HG03439 (cell line): ENCODE measurements at regions not wholly inside any gene's neighbourhood (a gene's known extent, or its start where the extent isn't known, plus 50 kb on each side); places are given as distances from the start of the nearest gene placed in this dataset.
"Not testable (repeated sequence)": the region's sequence is repeated elsewhere in the genome, so short reads cannot be mapped to it uniquely, and the experiment has no call there.

ENCODE experiments used
- ATAC-seq: cut with Tn5 transposase; IDR thresholded peaks from one replicate; pipeline ENCODE4 v1.9.1; 2021; ENCODE audit warnings: mild to moderate bottlenecking, moderate library complexity; ENCODE audit not compliant: unreplicated experiment

DNA sequence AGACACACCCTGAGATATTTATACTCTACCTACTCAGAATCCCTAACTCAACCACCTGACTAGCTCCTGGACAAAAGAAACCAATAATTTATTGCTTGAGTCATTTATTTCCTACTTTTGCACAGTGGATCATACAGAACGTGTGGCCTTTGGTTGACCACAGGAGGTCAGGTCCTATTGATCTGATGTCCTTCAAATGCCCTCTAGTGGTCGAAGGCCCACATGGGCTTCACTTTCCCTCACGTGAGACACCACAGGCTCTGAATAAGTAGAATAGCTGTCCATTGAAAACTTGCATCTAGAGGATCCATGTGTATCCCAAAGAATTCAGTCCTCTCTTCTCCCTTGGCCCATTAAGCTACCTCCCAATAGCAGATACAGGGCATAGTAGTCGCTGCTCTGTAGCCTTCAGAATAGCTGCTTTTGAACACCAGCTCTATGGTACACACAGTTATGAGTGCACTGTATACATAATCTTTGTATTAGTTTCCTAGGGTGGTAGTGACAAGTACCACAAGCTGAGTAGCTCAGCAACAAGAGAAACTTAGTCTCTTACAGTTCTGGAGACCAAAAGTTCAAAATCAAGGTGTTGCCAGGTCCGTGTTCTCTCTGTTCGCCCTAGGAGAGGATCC lies 177.6 kb upstream of the SMARCA2 start:
- ATAC-seq: peak; percentile 73

DNA sequence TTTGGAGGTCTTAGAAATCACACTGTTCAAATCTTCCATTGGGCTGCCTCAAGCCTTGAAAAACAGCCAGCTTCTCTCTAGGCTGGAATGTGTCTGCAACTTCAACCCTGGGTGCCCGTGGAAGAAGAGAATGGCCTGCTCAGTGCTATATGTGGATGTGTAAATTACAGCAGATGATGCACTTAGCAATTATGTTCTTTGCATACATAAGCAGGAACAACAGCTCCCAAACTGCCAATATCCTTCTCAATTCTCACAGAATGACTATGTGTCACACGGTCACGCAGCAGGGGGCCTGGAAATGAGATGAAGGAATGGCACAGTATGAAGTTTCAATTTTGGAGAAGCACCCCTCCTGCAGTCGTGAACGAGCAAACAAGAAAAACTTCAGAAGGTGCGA lies 175.2 kb upstream of the SMARCA2 start:
- no peak for ATAC-seq

DNA sequence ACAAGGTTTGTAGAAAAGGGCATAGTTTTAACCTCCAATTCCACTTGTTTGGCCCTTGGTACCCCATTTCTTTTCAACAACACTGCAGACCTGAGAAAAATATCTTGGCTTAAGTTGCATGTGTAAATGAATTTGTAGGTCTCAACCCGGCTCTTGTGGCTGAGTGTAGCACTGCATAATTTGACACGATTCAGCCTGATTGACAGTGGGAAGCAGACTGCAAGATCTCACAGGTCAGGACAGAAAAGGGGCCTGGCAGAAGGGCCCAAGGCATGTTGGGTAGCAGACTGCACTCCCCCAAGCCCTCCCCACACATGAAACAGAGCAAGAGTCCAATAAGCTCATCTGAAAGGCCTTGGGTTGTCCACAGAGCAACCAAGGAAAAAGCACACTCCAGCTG lies 169.7 kb upstream of the SMARCA2 start:
- no peak for ATAC-seq

DNA sequence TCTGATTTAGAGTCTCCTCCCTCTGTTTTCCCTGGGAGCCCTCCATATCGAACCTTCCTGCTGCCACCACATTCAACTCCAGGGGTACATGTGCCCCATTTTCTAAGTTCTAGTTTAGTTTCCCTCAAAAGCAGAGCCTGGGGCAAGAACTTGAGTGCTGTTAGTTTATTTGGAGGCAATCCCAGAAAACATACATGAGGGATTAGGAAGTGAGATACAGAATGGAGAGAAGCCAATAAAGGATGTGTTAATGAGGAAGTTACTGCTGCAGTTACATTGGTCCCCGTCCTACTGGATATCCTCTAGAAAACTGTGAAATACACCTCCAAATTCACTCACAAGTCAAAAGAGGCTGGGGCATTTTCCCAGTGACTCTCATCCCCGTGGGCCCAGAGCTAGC lies 159.4 kb upstream of the SMARCA2 start:
- no peak for ATAC-seq

DNA sequence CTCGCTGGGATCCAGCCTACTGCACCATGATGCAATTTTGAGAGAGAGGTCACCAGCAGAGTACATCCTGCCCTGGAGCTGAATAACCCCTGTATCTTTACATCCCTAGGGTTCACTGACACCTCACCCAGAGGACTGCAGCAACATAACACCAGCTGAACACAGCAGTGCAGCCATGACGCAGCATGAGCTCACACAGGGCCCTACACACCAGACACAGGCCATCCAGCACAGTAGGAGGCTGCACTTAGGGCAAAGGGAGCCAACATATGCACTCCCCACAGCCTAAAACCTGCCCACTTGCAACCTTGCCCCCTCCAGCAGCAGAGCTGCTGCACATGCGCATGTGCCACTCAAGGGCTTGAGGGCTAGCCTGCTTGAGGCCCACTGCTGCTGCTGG lies 157.3 kb upstream of the SMARCA2 start:
- ATAC-seq: no peak

DNA sequence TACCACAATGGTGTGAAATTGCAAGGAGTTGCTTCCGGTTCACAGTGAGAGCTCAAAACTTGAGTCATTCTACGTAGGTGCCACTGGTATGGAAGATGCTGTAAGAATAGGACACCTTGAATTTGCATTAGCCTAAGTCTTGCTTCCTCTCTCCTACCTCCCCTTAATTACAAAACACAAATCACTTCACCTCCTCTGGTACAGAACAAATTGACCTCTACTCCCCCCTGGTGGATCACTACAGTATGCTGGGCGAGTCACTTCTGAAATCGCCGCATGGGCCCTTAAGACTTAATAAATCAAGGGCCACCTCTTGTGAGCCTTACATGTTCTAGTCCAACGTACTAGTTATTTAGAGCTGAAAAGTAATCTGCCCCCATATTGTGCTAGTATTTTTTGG lies 145.3 kb upstream of the SMARCA2 start:
- ATAC-seq: peak; percentile 76

DNA sequence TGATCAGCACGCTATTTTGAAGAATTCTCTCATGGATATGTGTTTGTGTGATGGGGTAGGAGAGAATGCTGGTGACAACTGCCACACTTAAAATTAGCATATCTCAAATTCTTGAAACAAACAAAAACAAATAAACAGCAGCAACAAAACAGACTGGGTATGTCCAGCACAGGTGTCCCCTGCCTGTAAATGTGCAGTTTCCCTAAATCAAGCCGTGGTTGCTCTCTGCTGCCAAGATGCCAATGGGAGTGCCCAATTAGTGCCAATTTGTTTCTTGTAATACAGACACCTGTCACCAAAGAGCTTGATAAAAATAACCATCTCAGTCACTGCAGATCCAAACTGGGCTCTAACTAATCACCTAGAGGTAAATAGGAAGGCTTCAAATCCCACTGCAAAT lies 144.2 kb upstream of the SMARCA2 start:
- ATAC-seq: no peak

DNA sequence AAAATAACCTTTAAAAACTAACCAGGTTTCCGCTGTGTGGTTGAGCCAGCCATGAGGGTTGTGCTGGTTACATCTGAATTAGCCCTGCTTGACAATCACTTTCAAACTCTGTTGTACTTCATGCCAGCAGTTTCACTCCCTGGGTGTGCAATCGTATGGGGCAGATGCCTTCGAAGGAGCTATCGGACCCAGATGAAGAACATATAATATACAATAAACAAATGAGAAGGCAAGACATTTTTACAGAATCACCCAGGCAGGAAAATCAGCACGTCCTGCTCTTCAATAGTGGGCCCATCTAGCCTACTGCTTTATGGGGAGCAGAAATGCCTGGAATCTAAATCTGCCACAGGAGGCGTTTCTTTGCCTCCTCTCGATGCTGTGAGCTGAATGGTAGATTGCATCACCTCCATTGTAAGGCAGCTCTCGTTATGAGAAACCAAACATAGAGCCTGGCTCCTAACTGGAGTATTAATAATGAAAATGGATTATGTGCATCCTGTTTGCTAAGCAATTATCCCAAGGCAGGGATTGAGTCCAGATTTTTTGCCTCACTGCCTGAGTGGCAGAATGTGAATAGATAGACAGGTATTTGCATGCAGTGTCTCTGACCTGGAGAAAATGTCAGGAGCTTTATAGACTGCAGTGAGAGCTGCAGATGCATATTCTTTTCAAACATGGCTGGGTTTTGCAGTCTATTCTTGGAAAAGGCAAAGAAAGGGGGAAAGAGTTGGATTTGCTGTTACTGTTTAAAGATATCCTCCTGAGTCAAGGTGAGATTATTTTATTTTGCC lies 143.3 kb upstream of the SMARCA2 start:
- ATAC-seq: no peak

DNA sequence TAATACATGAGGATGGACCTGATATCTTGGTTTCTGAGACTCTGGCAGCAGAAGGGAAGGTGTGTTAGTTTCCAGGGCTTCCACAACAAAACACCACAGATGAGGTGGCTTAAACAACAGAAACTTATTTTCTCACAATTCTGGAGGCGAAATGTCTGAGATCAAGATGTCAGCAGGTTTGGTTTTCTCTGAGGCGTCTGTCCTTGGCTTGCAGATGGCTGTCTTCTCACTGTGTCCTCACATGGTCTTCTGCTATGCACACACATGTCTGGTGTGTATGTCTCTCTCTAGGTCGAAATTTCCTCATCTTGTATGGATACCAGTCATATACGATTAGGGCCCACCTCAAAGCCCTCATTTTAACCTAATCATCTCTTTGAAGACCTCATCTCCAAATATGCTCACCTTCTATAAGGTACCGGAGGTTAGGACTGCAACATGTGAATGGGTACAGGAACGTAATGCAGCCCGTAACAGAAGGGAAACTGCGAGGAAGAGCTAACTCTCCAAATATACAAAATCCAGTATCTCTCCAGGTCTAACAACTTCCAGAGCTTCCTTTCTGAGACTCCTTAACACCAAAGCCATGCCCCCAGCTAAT lies 139.8 kb upstream of the SMARCA2 start:
- ATAC-seq: no peak

DNA sequence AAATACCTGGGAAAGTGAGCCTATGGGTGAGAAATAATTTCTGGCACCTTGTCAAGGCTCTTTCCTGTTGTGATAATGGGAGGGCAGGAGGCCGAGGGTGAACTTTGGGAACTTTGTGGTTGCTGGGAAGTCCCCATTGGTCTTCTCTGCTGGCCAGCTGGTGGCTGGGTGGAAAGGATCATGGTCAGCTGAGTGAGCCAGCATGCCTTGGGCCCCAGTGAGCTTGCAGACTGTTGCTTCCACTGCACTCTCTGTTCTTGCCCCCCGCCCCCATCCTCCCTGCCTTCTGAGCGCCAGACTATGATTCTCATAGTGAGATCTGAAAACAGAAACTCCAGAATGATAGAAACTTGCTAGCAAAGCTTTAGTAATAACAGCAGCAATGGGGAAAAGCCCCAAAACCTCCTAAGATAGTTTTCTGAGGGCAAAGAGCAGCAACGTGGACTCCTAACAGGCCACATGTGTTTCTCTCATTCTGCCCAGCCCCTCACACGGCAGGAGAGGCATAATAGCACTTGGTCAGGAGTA lies 139.2 kb upstream of the SMARCA2 start:
- peak; percentile 68 for ATAC-seq

DNA sequence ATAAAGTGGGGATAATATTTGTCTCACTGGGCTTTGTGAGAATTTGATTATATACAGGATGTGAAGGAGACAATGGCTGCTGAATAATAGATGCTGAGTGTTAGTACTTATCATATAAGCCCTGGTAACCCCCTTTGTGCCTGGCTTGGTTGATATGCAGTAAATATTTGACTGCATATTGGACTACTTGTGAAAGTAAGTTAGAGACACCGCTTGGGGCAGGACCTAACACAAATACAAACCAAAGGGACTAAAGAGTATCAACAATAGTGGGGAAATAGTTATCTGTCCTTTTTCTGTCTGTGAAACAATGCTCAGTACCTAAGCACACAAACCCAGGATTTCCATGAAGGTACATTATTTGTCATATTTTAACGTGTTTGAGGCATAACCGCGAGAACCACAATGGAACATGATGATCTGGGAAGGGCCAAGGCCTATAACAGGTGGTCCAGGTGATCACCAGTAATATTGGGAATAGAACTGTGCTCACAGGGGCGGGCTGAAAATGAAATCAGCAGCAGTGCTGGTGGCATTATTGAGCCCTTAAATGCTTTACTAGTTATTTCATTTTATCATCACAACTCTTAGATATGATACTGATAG lies 138.2 kb upstream of the SMARCA2 start:
- ATAC-seq: no peak

DNA sequence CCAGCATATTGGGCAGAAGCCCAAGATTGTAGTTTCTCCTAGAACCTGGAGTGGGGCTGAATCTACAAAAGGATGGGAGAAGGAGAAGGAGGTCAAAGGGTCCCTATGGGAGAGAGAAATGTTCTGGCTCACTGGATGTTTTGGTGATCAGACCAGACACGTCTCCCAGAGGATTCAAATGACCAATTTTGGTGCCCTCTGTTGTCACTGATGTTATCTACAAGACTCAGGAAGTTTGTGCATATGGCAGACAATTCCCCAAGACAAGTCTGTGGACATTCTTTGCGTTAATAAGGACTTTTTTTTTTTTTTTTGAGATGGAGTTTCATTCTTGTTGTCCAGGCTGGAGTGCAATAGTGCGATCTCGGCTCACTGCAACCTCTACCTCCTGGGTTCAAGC lies 137.2 kb upstream of the SMARCA2 start:
- ATAC-seq: no peak

DNA sequence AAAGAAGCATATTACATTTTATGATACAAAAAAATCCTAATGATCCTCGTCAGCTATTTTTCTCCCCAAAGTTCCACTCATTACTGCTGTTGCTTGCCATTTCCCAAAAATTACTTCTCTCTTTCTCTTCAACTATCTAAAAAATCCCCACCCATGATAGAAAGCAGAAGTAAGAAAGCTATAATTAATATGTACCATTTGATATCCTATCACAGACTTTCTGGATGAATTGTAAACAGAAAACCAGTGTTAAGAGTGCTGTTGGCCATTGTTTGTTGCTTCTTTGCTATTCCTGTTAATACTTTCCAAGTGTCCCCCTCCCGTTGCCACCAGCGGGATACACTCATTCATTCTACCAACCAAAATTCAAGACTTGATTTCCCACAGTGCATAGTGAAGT lies 136.3 kb upstream of the SMARCA2 start:
- no peak for ATAC-seq

DNA sequence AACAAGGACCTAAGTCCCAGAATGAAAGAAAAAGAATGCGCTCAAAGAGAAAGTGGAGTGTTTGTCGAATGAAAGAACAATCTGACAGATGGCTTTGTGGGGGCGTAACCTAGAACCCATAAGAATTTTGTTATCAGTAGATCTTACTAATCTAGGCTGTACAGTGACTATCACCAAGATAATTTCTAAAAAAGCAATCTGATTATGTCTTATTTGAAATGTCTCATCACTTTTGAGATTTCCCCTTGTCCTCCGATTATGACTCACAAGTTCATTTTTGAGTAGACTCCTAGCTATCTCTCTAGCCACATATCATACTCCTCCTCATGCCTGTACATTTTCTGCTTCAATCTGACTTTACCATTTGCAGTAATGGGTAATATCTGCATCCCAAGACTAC lies 135.6 kb upstream of the SMARCA2 start:
- peak; percentile 43 for ATAC-seq

DNA sequence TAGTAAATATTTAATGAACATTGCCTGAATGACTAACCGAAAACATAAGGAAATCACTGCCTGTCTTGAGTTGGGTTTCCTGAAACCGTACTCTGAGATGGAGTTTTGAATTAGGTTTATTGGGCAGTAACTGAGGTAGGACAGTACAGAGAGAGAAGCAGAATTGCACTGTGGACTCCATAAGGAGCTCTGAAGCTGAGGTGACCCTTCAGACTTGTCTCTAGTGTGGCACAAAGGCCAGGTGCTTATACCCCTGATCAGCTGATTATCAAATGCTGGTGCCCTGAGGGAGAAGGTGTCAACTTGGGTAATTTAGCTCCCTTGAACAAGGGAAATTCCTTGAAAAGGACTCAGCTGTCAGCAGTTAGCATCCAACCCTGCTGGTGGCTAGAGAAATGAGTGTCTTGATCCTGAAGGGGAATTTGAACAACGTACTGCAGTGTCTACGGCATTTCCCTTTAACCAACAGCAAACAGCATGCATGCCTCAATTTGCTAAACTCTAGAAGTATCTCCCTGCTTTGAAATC lies 135.0 kb upstream of the SMARCA2 start:
- ATAC-seq: no peak

DNA sequence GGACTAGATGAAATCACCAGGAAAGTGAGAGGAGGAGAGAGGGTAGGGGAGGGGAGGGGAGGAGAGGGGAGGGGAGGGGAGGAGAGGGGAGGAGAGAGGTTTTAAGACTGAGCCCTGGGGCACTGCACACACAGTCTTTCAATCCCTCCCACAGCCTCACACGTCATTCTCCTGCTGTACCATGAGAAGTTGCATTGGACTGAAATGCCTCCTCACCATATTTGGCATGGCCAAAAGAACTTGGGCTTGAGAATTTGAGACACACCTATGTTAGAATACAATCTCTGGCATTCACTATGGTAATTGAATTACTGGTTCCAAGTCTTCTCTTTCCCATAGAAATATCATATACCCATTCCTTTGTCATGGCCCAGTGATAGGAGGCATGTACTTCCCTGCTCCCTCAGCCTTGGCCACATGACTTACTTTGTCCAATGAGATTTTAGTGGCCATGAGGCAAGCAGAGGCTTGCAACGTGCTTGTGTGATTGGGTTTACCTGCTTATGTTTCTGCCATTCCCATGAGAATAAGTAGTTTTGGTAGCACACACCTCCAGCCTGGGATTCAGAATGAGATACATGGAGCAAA lies 133.3 kb upstream of the SMARCA2 start:
- no peak for ATAC-seq

DNA sequence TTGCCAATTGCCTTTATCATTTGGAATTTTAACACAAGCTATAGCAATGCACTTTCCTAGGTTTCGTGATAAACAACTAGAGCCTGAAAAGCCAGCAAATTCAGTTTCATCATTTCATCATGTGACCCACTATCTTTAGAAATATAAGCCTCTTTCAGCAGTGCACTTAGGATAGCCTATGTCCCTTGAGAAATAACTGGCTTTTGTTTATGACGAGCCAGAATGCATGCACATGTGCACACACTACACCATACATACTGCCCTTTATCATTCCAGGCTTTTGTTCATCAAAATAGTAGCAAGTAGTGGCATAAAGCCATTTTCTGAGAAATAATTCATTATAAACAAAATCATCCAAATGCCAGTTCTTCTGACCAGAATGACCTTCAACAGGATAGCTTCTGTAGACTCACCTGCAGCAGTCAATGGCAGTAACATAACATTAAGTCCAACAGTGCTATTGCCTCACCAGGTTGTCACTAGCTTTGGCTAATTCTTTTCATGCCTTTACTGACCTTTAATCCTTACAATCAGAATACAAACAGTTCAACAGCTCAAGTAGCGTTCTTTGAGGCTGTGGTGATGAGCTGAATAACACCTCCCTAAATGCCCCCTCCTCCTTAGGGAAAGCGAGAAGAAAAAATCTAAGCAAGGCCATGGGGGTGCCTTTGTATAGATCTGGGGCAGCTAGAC lies 132.3 kb upstream of the SMARCA2 start:
- no peak for ATAC-seq

DNA sequence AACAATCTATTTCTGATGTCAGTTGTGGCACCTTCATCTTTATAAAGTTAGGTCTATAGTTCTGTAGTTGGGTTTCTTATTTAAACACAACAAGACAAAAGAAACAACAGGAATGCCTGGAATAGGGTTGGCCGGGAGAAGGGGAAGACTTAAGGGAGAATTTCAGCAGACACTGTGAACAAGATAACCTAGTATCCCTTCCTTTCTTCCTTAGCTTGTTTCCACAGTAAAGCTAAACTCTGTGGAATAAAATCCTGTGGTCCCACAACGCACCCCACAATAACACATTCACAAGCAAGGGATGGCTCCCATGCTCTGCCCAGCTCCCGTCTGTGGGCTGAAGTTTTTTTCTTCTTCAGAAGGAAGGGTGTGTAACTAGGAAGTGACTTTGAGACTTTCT lies 124.9 kb upstream of the SMARCA2 start:
- no peak for ATAC-seq

DNA sequence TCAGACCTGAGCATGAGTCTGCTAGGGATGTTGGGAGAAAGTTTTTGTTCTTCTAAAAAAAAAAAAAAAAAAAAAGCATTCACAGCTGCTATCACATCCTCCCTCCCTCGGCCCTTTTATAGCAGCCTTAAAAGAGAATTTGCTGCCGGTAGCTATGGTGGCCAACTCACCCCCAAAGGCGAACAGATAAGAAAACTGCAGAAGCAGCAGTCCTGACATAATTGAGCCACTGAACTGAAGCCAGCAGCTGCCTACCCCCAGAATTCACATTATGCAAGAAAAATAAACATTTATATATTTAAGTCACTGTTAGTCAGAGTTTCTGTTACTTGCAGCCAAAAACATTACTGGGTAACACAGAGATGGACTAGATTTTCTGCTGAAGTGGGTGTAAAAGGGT lies 124.3 kb upstream of the SMARCA2 start:
- ATAC-seq: no peak

DNA sequence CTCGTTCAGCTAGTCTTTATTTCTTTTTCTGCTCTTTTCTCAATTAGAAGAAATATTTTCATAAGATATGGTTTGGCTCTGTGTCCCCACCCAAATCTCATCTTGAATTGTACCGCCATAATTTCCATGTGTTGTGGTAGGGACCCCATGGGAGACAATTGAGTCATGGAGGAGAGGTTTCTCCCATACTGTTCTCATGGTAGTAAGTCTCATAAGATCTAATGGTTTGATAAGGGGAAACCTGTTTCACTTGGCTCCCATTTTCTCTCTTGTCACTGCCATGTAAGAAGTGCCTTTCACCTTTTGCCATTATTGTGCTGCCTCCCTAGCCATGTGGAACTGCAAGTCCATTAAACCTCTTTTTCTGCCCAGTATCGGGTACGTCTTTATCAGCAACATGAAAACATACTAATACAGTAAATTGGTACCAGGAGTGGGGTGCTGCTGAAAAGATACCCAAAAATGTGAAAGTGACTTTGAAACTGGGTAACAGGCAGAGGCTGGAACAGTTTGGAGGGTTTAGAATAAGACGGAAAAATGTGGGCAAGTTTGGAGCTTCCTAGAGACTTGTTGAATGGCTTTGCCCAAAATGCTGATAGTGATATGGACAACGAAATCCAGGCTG lies 112.0 kb upstream of the SMARCA2 start:
- ATAC-seq: not testable (repeated sequence)
